ENCODE measurements at regions not wholly inside any gene's neighbourhood (a gene's known extent, or its start where the extent isn't known, plus 50 kb on each side); places are given as distances from the start of the nearest gene placed in this dataset.

DNA sequence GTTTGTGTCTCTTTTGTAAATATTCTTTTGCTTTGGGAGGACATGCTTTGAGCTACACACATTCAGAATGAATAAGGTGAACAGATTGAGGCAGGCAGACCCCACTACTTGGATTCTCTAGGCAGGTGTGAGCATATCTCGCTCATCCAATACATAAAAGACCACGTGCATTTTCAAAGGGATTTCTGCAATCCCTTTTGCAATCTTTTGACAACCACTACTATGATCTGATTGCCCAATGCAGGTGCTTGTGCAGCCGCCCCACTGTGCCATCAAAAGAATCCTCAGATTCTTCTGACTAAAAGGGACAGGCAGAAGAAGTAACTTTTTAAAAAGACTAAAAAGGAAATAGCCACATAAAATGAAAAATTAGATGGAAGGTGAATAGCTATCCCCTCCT is 341.4 kb downstream of the BMP4 start:
- DNase-seq: no peak
- H3K9me3 ChIP-seq (ENCODE audit: insufficient read depth, low read depth): no peaks in the 10 kb centered on the region
- POLR2A ChIA-PET (ENCODE audit: unreplicated experiment): interaction anchor here (0.5 kb wide), 1 partner anchor 14 kb away, joined by 3 read pairs; no protein-coding TSS in a partner anchor
- no TSS peak for BruUV-seq (replicated peaks)
- H3K9me2 ChIP-seq (ENCODE audit: insufficient read depth): no peaks in the 10 kb centered on the region
- intact Hi-C loops (cut with micrococcal nuclease; ENCODE audit: unreplicated experiment): no loop called here
- TF ChIP-seq, protein P1, sequence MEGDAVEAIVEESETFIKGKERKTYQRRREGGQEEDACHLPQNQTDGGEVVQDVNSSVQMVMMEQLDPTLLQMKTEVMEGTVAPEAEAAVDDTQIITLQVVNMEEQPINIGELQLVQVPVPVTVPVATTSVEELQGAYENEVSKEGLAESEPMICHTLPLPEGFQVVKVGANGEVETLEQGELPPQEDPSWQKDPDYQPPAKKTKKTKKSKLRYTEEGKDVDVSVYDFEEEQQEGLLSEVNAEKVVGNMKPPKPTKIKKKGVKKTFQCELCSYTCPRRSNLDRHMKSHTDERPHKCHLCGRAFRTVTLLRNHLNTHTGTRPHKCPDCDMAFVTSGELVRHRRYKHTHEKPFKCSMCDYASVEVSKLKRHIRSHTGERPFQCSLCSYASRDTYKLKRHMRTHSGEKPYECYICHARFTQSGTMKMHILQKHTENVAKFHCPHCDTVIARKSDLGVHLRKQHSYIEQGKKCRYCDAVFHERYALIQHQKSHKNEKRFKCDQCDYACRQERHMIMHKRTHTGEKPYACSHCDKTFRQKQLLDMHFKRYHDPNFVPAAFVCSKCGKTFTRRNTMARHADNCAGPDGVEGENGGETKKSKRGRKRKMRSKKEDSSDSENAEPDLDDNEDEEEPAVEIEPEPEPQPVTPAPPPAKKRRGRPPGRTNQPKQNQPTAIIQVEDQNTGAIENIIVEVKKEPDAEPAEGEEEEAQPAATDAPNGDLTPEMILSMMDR (conservative IDR thresholded peaks at IDR 0.05): no peak
- no peak for TF ChIP-seq EZH2 (IDR thresholded peaks at IDR 0.05; ENCODE audit: low read depth)
- H3K36me3 ChIP-seq (ENCODE audit: low read depth): no peaks in the 10 kb centered on the region
- no peak overlapping the region for H3K4me3 ChIP-seq
- no peak overlapping the region for H3K27ac ChIP-seq
- H4K20me1 ChIP-seq (ENCODE audit: insufficient read depth): no peaks in the 10 kb centered on the region
- CTCF ChIA-PET: no interaction called here
- H3K4me1 ChIP-seq (replicated peaks; ENCODE audit: insufficient read depth): peaks cover 25% of the 10 kb centered on the region
- no peaks in the 10 kb centered on the region for H3F3A ChIP-seq (ENCODE audit: insufficient read depth, low read depth)
- H3K4me2 ChIP-seq: no peak overlapping the region
- no peaks in the 10 kb centered on the region for H3K27me3 ChIP-seq (ENCODE audit: insufficient read depth, low read depth)
- no peaks in the 10 kb centered on the region for H3K79me2 ChIP-seq (ENCODE audit: low read depth)
- no peak overlapping the region for H2AFZ ChIP-seq

DNA sequence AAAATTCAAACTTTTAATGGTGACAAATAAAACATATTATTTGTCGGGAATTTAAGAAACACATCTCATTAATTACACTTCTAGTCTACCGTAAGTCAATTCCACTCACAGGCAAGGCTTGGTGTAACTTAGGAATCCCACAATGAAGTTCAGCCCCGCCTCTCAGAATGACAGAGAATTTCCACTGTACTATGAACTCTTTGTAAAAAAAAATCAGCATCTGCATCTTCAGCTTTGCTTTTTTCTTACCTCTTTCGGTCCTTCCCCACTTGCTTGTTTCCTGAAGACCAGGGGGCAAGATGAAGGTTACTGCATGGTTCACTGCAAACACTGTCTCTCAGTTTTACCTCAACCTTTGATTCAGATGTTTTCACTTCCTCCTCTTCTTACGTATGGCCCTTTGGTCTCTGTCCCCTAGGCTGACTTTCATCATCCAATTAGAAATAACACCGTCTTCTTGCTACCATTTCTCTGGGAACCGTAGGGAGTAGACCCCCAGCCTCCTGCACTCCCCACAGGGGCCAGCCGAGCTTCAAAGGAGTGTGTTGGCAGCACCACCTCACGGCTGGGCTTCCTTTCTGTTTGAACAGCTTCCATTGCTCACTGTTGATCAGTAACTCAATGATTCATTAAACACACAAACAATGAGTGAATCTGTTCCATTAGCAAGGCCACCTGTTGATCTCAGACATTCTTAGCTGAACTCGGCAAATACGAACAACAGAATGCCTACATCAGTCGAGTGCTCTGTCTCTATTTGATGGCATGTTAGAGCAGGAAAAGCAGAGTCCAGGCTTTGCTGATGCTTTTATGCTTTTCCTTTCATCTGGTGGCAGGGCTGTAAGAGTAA is 343.0 kb downstream of the BMP4 start:
- H3K4me1 ChIP-seq (replicated peaks; ENCODE audit: insufficient read depth): peaks cover 22% of the 10 kb centered on the region
- H3K79me2 ChIP-seq (ENCODE audit: low read depth): no peaks in the 10 kb centered on the region
- TF ChIP-seq EZH2 (IDR thresholded peaks at IDR 0.05; ENCODE audit: low read depth): no peak
- TF ChIP-seq, protein P1 (conservative IDR thresholded peaks at IDR 0.05): no peak
- H3K4me3 ChIP-seq: peak overlapping the region; percentile 42; the same call in 1 of the 2 replicates
- H3K9me3 ChIP-seq (ENCODE audit: insufficient read depth, low read depth): no peaks in the 10 kb centered on the region
- ChIA-PET POLR2A (ENCODE audit: unreplicated experiment) (interaction anchor here (0.6 kb wide), 1 partner anchor 162 kb away, joined by 3 read pairs; no protein-coding TSS in a partner anchor), CTCF (interaction anchor here (0.5 to 0.6 kb wide), 3 partner anchors 9 to 951 kb away, joined by 3 to 8 read pairs (median 3); no protein-coding TSS in a partner anchor)
- H4K20me1 ChIP-seq (ENCODE audit: insufficient read depth): no peaks in the 10 kb centered on the region
- no peaks in the 10 kb centered on the region for H3K9me2 ChIP-seq (ENCODE audit: insufficient read depth)
- peak overlapping the region; percentile 81 for H2AFZ ChIP-seq
- DNase-seq: peak; percentile 31 to 84
- no peaks in the 10 kb centered on the region for H3K36me3 ChIP-seq (ENCODE audit: low read depth)
- peak overlapping the region; percentile 51 for H3K27ac ChIP-seq
- H3K4me2 ChIP-seq: peak overlapping the region; percentile 77
- no peaks in the 10 kb centered on the region for H3F3A ChIP-seq (ENCODE audit: insufficient read depth, low read depth)
- intact Hi-C loops (cut with micrococcal nuclease; ENCODE audit: unreplicated experiment): no loop called here
- no TSS peak for BruUV-seq (replicated peaks)
- H3K27me3 ChIP-seq (ENCODE audit: insufficient read depth, low read depth): no peaks in the 10 kb centered on the region

DNA sequence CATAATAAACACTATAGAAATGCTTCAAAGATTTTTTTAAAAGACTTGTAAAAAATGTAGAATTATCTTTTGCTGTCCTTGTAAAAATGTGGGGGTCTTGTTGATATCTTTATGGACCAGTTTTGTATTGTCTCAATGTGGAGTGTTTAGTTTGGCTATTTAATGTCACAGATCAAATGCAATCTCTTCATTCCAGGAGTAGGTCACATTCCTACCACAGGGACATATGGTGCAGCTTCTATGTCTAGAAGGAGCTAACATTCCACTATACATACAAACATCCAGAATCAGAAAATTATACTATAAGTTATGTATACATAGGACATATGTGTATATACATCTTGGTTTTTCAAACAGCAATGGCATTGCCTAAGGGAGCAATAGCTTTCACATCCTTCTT is 345.7 kb downstream of the BMP4 start:
- H3K4me2 ChIP-seq: no peak overlapping the region
- H3K27me3 ChIP-seq (ENCODE audit: insufficient read depth, low read depth): no peaks in the 10 kb centered on the region
- H3F3A ChIP-seq (ENCODE audit: insufficient read depth, low read depth): no peaks in the 10 kb centered on the region
- CTCF ChIA-PET: no interaction called here
- no peak for DNase-seq
- BruUV-seq (replicated peaks): no TSS peak
- POLR2A ChIA-PET (ENCODE audit: unreplicated experiment): no interaction called here
- H3K27ac ChIP-seq: no peak overlapping the region
- no peaks in the 10 kb centered on the region for H4K20me1 ChIP-seq (ENCODE audit: insufficient read depth)
- H3K9me2 ChIP-seq (ENCODE audit: insufficient read depth): no peaks in the 10 kb centered on the region; the same call in 1 of the 2 replicates
- no peak overlapping the region for H2AFZ ChIP-seq
- intact Hi-C loops (cut with micrococcal nuclease; ENCODE audit: unreplicated experiment): no loop called here
- no peaks in the 10 kb centered on the region for H3K79me2 ChIP-seq (ENCODE audit: low read depth)
- no peaks in the 10 kb centered on the region for H3K9me3 ChIP-seq (ENCODE audit: insufficient read depth, low read depth)
- TF ChIP-seq, protein P1 (conservative IDR thresholded peaks at IDR 0.05): no peak
- no peak for TF ChIP-seq EZH2 (IDR thresholded peaks at IDR 0.05; ENCODE audit: low read depth)
- H3K36me3 ChIP-seq (ENCODE audit: low read depth): no peaks in the 10 kb centered on the region
- no peak overlapping the region for H3K4me3 ChIP-seq
- peaks cover 29% of the 10 kb centered on the region for H3K4me1 ChIP-seq (replicated peaks; ENCODE audit: insufficient read depth)
